Stimulated activated naive B cell treated with anti-CD40 and anti-IgM and Interleukin-4, amounts not matched to agents 10 μg/mL and 1 μg/mL and 100 μg/mL, for 72 hours (primary cell): ENCODE measurements at regions not wholly inside any gene's neighbourhood (a gene's known extent, or its start where the extent isn't known, plus 50 kb on each side); places are given as distances from the start of the nearest gene placed in this dataset.
"Not testable (repeated sequence)": the region's sequence is repeated elsewhere in the genome, so short reads cannot be mapped to it uniquely, and the experiment has no call there.

ENCODE experiments used
- ATAC-seq, 2 donors: fragments of 150-1000 bp; cut with Tn5 transposase; replicated peaks; 2 replicates each; pipeline ENCODE4 v1.10.0; 2021; ENCODE audit warnings: moderate library complexity in 1 of 2
- DNase-seq: peaks from one replicate; pipeline ENCODE4 v3.0.0; 2021
- H3K27ac Mint-ChIP-seq: one replicate; pipeline ENCODE4 v1.8.0; 2022; ENCODE audit warnings: mild to moderate bottlenecking, mixed read lengths
- H3K27me3 Mint-ChIP-seq, 2 donors: one replicate each; pipeline ENCODE4 v1.8.0; 2022; ENCODE audit warnings: mixed read lengths in 2 of 2
- H3K36me3 Mint-ChIP-seq, 2 donors: one replicate each; pipeline ENCODE4 v1.8.0; 2022; ENCODE audit warnings: mixed read lengths in 2 of 2, mild to moderate bottlenecking in 1 of 2
- H3K4me1 Mint-ChIP-seq, 2 donors: one replicate each; pipeline ENCODE4 v1.8.0; 2022; ENCODE audit warnings: mixed read lengths in 2 of 2, mild to moderate bottlenecking in 1 of 2
- H3K4me3 Mint-ChIP-seq, 2 donors: one replicate each; pipeline ENCODE4 v1.8.0; 2022; ENCODE audit warnings: mild to moderate bottlenecking in 2 of 2, mixed read lengths in 2 of 2, moderate library complexity in 1 of 2
- H3K9me3 Mint-ChIP-seq, 2 donors: one replicate each; pipeline ENCODE4 v1.8.0; 2022; ENCODE audit warnings: mixed read lengths in 2 of 2, mild to moderate bottlenecking in 1 of 2

DNA sequence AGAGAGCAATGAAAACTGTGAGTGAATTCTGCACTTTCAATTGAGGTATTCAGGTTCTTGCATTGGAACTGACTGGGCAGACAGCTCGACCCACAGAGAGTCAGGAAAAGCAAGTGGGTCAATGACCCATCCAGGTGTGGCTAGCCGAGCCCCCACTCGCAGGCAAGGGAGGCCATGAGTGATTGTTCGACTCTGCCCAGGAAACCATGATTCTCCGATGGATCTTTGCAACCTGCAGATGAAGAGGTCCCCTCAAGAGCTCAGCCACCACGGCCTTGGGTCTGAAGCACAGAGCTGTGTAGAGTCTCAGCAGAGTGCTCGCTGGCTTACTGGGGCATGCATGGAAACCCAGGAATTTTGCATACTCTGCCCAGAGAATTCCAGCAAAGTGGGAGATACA is 4215.4 kb upstream of the OR11H1 start:
- H3K9me3 Mint-ChIP-seq: peaks cover 14 to 17% of the 10 kb centered on the region in 2 donors
- DNase-seq, H3K36me3 Mint-ChIP-seq, H3K4me3 Mint-ChIP-seq, H3K27ac Mint-ChIP-seq, H3K27me3 Mint-ChIP-seq, ATAC-seq, H3K4me1 Mint-ChIP-seq: not testable (repeated sequence)

DNA sequence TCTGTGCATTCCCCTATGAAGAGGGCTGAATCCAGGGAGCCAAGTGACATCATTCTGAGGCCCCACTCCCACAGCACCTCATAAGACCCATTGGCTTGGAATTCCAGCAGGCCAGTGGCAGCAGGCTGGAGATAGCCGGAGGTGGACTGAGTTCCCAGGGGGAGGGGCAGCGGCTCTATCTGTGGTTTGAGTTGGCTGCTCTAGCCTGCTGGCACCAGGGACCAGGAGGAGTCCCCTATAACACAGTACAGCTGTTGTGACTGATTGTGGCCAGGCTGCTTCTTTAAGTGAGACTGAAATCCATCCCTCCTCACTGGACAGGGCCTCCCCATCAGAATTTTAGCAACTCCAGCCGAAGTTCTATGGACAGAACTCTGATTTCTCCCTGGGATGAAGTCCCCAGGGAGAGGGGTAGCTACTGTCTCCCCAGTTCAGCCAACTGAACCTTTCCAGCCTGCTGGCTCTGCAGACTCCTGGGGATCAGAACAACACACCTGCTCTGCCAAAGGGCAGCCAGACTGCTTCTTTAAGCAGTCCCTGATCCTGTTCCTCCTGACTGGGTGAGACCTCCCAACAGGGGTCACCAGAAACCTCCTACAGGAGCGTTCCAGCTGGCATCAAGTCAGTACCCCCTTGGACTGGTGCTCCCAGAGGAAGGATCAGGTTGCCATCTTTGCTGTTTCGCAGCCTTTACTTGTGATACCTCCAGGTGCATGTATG is 4214.8 kb upstream of the OR11H1 start:
- not testable (repeated sequence) for ATAC-seq, H3K27me3 Mint-ChIP-seq, H3K36me3 Mint-ChIP-seq, H3K4me3 Mint-ChIP-seq, H3K4me1 Mint-ChIP-seq, H3K27ac Mint-ChIP-seq, DNase-seq
- H3K9me3 Mint-ChIP-seq: peaks cover 14 to 15% of the 10 kb centered on the region in 2 donors

- H3K4me1 Mint-ChIP-seq, H3K27ac Mint-ChIP-seq, H3K36me3 Mint-ChIP-seq, H3K4me3 Mint-ChIP-seq, H3K27me3 Mint-ChIP-seq, DNase-seq, ATAC-seq: not testable (repeated sequence)
- H3K9me3 Mint-ChIP-seq: peaks cover 11 to 13% of the 10 kb centered on the region in 2 donors
Measured at GRCh38 chr22:11318633-11319032, 4209.4 kb upstream of the OR11H1 start.

- ATAC-seq, H3K4me1 Mint-ChIP-seq, H3K36me3 Mint-ChIP-seq, H3K27me3 Mint-ChIP-seq, H3K27ac Mint-ChIP-seq, H3K4me3 Mint-ChIP-seq, DNase-seq: not testable (repeated sequence)
- H3K9me3 Mint-ChIP-seq: peaks cover 14 to 34% of the 10 kb centered on the region in 2 donors
Measured at GRCh38 chr22:11324439-11325037, 4203.5 kb upstream of the OR11H1 start.

DNA sequence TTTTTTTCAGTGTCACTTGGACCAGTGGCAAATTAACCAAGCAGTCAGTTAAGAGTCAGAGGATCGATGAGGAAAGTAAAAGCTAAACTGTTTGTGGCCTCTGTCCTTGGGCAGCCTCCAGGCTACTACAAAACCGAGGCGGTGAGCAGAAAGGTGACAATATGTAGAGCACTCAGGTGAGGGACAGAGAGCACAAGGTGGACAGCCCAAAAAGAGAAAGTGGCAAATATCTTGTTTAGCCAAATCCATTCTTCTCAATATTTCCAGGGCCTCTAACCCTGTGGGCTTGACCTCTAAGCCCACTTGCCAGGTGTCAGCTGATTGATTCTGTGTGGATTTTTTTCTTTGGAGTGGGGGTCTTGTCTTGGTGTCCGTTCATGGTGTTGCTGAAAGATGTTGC is 4202.2 kb upstream of the OR11H1 start:
- H3K36me3 Mint-ChIP-seq: no peaks in the 10 kb centered on the region
- no peak overlapping the region for H3K4me3 Mint-ChIP-seq
- no peaks in the 10 kb centered on the region for H3K27me3 Mint-ChIP-seq
- H3K27ac Mint-ChIP-seq: no peak overlapping the region
- peaks cover 14 to 39% of the 10 kb centered on the region in 2 donors for H3K9me3 Mint-ChIP-seq
- ATAC-seq (no peak), DNase-seq (no peak)
- H3K4me1 Mint-ChIP-seq: no peaks in the 10 kb centered on the region

GRCh38 chr22:11341387-11342068 is 4186.5 kb upstream of the OR11H1 start:
- H3K4me3 Mint-ChIP-seq, H3K27me3 Mint-ChIP-seq, ATAC-seq, H3K27ac Mint-ChIP-seq, H3K4me1 Mint-ChIP-seq, H3K36me3 Mint-ChIP-seq, DNase-seq: not testable (repeated sequence)
- peaks cover 40 to 41% of the 10 kb centered on the region in 2 donors for H3K9me3 Mint-ChIP-seq

GRCh38 chr22:11351181-11351580 is 4176.8 kb upstream of the OR11H1 start:
- DNase-seq, H3K4me1 Mint-ChIP-seq, H3K27me3 Mint-ChIP-seq, H3K4me3 Mint-ChIP-seq, H3K27ac Mint-ChIP-seq, H3K36me3 Mint-ChIP-seq, ATAC-seq: not testable (repeated sequence)
- peaks cover 22 to 35% of the 10 kb centered on the region in 2 donors for H3K9me3 Mint-ChIP-seq

GRCh38 chr22:11352287-11352686 is 4175.7 kb upstream of the OR11H1 start:
- H3K4me3 Mint-ChIP-seq, ATAC-seq, H3K27me3 Mint-ChIP-seq, H3K27ac Mint-ChIP-seq, H3K4me1 Mint-ChIP-seq, DNase-seq, H3K36me3 Mint-ChIP-seq: not testable (repeated sequence)
- peaks cover 25 to 38% of the 10 kb centered on the region in 2 donors for H3K9me3 Mint-ChIP-seq

DNA sequence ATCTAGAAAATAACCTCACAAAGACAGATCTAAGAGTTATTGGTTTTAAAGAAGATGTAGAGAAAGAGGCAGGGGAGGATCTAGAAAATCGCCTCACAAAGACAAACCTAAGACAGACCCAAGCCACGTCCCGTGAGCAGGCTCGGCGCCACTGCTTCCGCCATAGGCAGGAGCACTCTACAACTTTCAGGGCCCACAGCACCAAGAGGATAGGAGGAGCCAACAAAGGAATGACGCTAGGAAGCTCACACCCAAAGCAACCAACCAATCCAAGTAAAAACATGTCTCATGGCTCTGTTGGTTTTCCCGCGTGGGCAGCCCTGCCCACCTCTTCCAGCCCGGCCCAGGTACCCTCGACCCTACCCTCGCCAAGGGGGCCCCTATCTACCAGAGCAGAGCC is 4167.4 kb upstream of the OR11H1 start:
- H3K27ac Mint-ChIP-seq: no peak overlapping the region
- H3K27me3 Mint-ChIP-seq: no peaks in the 10 kb centered on the region
- peaks cover 27 to 28% of the 10 kb centered on the region in 2 donors for H3K9me3 Mint-ChIP-seq
- DNase-seq (no peak), ATAC-seq (no peak)
- no peaks in the 10 kb centered on the region for H3K4me1 Mint-ChIP-seq
- no peaks in the 10 kb centered on the region for H3K36me3 Mint-ChIP-seq
- no peak overlapping the region for H3K4me3 Mint-ChIP-seq

- H3K9me3 Mint-ChIP-seq: peaks cover 27 to 30% of the 10 kb centered on the region in 2 donors
- H3K27ac Mint-ChIP-seq, DNase-seq, H3K27me3 Mint-ChIP-seq, ATAC-seq, H3K4me3 Mint-ChIP-seq, H3K36me3 Mint-ChIP-seq, H3K4me1 Mint-ChIP-seq: not testable (repeated sequence)
Measured at GRCh38 chr22:11361496-11361895, 4166.5 kb upstream of the OR11H1 start.

DNA sequence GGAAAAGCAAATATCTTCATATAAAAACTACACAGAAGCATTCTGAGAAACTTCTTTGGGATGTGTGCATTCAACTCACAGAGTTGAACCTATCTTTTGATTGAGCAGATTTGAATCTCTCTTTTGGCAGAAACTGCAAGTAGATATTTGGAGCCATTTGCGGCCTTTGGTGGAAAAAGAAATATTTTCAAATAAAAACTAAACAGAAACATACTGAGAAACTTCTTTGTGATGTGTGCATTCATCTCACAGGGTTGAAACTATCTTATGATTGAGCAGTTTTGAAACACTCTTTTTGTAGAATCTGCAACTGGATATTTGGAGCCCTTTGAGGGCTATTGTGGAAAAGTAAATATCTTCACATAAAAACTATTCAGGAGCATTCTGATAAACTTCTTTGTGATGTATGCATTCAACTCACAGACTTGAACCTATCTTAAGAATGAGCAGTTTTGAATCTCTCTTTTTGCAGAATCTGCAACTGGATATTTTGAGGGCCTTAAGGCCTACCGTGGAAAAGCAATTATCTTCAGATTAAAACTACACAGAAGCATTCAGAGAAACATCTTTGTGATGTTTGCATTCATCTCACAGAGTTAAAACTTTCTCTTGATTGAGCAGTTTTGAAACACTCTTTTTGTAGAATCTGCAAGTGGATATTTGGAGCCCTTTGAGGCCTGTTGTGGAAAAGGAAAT is 4158.2 kb upstream of the OR11H1 start:
- H3K27me3 Mint-ChIP-seq, ATAC-seq, H3K36me3 Mint-ChIP-seq, H3K4me3 Mint-ChIP-seq, H3K27ac Mint-ChIP-seq, H3K4me1 Mint-ChIP-seq, DNase-seq: not testable (repeated sequence)
- peaks cover 18 to 24% of the 10 kb centered on the region in 2 donors for H3K9me3 Mint-ChIP-seq

- not testable (repeated sequence) for ATAC-seq, H3K4me1 Mint-ChIP-seq, H3K36me3 Mint-ChIP-seq, H3K27ac Mint-ChIP-seq, H3K27me3 Mint-ChIP-seq, DNase-seq, H3K4me3 Mint-ChIP-seq
- H3K9me3 Mint-ChIP-seq: peaks cover 22 to 27% of the 10 kb centered on the region in 2 donors
Measured at GRCh38 chr22:11370311-11370710, 4157.7 kb upstream of the OR11H1 start.
